ENCODE measurements at regions not wholly inside any gene's neighbourhood (a gene's known extent, or its start where the extent isn't known, plus 50 kb on each side); places are given as distances from the start of the nearest gene placed in this dataset.

- TF ChIP-seq CHD7 (IDR thresholded peaks at IDR 0.05; ENCODE audit: insufficient replicate concordance, low read length) (no peak), ATF3 (IDR thresholded peaks at IDR 0.05; ENCODE audit: insufficient read depth, low read depth, low read length) (no peak), BRCA1 (IDR thresholded peaks at IDR 0.05; ENCODE audit: low read depth, low read length) (no peak), KDM5A (IDR thresholded peaks at IDR 0.05; ENCODE audit: low read length) (no peak), CTCF (IDR thresholded peaks at IDR 0.05; ENCODE audit: control extremely low read depth in 1 of 3, insufficient read depth in 1 of 3, low read depth in 1 of 3, low read length in 3 of 3) (no peak)
Measured at GRCh38 chr22:22047776-22048175, 65.2 kb upstream of the TOP3B start (continued).
